ENCODE measurements at regions not wholly inside any gene's neighbourhood (a gene's known extent, or its start where the extent isn't known, plus 50 kb on each side); places are given as distances from the start of the nearest gene placed in this dataset.

DNA sequence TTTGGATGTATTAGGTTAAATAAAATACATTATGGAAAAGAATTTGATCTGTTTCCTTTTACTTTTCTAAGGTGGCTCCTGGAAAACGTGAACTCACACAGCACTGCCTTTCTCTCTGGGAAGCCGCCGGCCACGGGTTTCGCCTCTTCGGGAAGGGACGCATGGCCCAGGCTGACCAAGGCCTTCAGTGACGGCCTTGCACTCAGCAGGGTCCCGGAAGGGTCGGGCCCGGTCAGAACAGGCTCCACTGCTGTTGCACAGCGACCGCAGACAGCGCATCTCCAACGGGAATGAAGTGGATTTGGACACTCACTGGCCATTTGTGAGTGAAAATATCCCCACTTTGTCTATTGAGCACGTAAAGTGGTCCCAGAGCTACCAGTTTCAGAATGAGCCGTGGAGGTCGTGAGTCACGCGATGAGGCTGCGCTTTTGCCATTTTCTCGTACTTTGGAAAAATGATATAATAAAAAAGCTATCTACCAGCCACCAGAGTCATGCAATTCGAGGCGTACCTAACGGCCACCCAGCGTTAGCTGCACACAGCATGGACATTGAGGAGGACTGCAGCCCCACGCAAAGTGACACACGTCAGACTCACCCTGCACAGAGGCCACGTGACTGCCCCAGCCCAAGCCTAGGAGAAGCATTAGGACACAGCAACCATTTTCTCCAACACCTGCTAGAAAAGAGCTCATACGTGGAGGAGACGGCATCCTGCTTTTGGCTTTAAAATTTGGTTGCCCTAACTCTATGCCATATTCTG, 244.3 kb downstream of the TTLL2 start:
- H3K27me3 ChIP-seq: no peaks in the 10 kb centered on the region
- H3K4me1 ChIP-seq: no peaks in the 10 kb centered on the region
- H3K9me3 ChIP-seq: no peaks in the 10 kb centered on the region
- DNase-seq: peak; percentile 9
- no peak overlapping the region for H3K4me3 ChIP-seq
- intact Hi-C loops (cut with DNase I): no loop called here
- H3K9ac ChIP-seq (ENCODE audit: low read depth in 2 of 2, low read length in 2 of 2): no peak overlapping the region
- no peak overlapping the region for H3K27ac ChIP-seq
- TF ChIP-seq, protein P1, sequence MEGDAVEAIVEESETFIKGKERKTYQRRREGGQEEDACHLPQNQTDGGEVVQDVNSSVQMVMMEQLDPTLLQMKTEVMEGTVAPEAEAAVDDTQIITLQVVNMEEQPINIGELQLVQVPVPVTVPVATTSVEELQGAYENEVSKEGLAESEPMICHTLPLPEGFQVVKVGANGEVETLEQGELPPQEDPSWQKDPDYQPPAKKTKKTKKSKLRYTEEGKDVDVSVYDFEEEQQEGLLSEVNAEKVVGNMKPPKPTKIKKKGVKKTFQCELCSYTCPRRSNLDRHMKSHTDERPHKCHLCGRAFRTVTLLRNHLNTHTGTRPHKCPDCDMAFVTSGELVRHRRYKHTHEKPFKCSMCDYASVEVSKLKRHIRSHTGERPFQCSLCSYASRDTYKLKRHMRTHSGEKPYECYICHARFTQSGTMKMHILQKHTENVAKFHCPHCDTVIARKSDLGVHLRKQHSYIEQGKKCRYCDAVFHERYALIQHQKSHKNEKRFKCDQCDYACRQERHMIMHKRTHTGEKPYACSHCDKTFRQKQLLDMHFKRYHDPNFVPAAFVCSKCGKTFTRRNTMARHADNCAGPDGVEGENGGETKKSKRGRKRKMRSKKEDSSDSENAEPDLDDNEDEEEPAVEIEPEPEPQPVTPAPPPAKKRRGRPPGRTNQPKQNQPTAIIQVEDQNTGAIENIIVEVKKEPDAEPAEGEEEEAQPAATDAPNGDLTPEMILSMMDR (IDR thresholded peaks at IDR 0.05): no peak
- no peaks in the 10 kb centered on the region for H3K36me3 ChIP-seq

DNA sequence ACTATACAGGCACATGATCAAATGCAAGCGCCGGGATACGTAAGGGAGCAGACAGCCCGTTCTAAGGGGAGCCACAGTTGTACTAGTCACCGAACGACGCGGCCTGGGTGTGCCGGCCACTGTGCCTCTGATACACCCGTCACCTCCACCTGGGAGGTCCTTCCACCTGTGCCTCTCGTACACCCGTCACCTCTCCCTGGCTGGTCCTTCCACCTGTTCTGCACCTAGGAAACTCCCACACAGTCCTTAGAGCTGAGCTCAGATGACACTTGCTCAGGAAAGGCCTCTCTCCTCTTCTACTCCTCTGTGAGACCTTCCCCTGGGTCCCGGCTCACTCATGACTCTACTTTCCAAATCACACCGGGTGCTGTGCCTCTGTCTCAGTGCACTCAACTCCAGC, 245.0 kb downstream of the TTLL2 start:
- intact Hi-C loops (cut with DNase I): no loop called here
- peak; percentile 4 for DNase-seq
- Histone ChIP-seq H3K36me3 (no peaks in the 10 kb centered on the region), H3K9me3 (no peaks in the 10 kb centered on the region), H3K27me3 (no peaks in the 10 kb centered on the region), H3K27ac (no peak overlapping the region), H3K4me1 (no peaks in the 10 kb centered on the region), H3K4me3 (no peak overlapping the region), H3K9ac (ENCODE audit: low read depth in 2 of 2, low read length in 2 of 2) (no peak overlapping the region)
- TF ChIP-seq, protein P1 (IDR thresholded peaks at IDR 0.05): no peak

DNA sequence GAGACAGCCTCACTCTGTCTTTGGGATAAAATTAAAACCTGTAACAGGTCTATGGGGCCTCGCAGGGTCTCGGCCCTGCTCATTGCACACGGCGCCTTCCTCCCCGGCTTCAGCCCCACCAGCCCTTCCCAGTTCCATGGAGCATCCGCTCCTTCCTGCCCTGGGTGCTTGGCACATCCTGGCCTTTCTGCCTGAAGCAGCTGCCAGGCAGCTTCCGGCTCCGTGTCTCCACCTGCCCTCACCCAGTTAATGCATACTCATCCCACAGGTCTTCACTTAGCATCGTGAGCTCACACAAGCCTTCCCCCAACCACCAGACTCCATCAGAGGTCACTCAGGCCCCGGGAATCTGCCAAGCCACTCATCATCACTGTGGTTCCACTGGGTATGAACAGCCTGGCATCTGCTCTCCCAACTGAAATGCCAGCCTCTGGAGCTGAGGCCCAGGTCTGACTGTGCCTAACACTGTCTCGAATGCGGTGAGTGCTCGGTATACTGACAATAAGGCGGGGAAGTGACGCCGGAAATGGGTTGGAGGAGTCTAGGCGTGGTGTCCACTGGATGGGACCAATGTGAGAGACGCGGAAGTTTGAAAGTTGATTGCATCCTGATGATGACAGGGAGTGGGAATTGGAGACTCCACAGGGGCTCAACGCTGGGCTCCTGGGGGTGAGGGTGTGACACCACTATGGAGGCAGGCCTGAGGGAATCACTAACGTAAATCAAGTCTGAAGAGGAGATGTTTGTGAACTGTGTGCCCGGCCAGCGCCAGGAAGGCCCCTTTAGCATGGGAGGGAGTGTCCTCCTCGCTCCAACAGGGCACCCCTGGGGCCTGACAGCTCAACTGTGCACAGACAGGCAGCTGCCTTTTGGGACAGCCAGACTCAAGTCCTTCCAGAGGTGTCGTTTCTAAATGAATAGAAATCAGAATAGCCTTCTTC, 245.8 kb downstream of the TTLL2 start:
- Histone ChIP-seq H3K4me3 (no peak overlapping the region), H3K27me3 (no peaks in the 10 kb centered on the region), H3K27ac (no peak overlapping the region), H3K4me1 (no peaks in the 10 kb centered on the region), H3K9ac (ENCODE audit: low read depth in 2 of 2, low read length in 2 of 2) (no peak overlapping the region), H3K36me3 (no peaks in the 10 kb centered on the region), H3K9me3 (no peaks in the 10 kb centered on the region)
- peak; percentile 11 for DNase-seq
- intact Hi-C loops (cut with DNase I): no loop called here
- TF ChIP-seq, protein P1 (IDR thresholded peaks at IDR 0.05): no peak

DNA sequence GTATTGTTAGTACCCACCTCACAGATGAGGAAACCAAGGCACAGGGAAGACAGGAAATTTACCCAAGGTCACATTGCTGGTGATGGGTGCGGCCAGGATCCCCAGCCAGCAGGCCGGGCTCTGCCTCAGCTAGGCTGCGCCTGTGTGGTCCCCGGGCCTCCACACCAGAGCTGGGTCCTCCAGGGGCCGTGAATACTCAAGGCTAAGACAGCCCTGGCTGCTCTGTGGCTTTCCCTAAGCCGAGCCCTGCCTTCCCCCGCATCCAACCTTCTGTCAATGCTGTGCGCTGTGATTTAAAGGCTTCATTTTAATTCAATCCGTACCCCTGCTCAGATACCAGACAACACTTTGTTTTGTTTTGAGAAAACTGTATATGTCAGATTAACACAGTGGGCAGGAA, 246.7 kb downstream of the TTLL2 start:
- no peak overlapping the region for H3K4me3 ChIP-seq
- H3K27ac ChIP-seq: no peak overlapping the region
- H3K9me3 ChIP-seq: no peaks in the 10 kb centered on the region

DNA sequence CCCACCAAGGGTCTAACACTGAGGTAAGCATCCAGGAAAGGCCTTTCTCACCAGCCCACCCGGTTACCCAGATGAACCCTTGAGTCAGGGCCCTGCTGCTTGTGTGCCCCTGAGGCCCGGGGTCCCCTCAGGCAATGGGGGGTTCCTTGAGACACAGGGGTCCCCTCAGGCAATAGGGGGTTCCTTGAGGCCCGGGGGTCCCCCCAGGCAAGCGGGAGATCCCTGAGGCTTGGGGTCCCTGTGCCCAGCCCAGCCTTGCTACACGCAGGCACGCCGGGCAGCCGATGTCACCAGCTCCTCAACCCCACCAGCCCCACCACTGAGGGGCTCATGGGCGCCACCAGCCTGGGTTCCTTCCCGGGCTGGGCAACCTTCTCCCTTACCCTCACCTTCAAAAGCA, 247.2 kb downstream of the TTLL2 start:
- peak; percentile 14 for DNase-seq
- H3K27me3 ChIP-seq: no peaks in the 10 kb centered on the region
- TF ChIP-seq, protein P1 (IDR thresholded peaks at IDR 0.05): no peak
- no peak overlapping the region for H3K27ac ChIP-seq
- no peaks in the 10 kb centered on the region for H3K9me3 ChIP-seq
- no peaks in the 10 kb centered on the region for H3K4me1 ChIP-seq
- H3K9ac ChIP-seq (ENCODE audit: low read depth in 2 of 2, low read length in 2 of 2): no peak overlapping the region
- H3K36me3 ChIP-seq: no peaks in the 10 kb centered on the region
- H3K4me3 ChIP-seq: no peak overlapping the region
- intact Hi-C loops (cut with DNase I): no loop called here

More for the DNA sequence above, 246.7 kb downstream of the TTLL2 start:
- H3K36me3 ChIP-seq: no peaks in the 10 kb centered on the region
- no peaks in the 10 kb centered on the region for H3K27me3 ChIP-seq
- H3K4me1 ChIP-seq: no peaks in the 10 kb centered on the region
- DNase-seq: peak; percentile 13
- intact Hi-C loops (cut with DNase I): no loop called here
- TF ChIP-seq, protein P1 (IDR thresholded peaks at IDR 0.05): no peak
- no peak overlapping the region for H3K9ac ChIP-seq (ENCODE audit: low read depth in 2 of 2, low read length in 2 of 2)

Measured in colonic mucosa (tissue), 4 donors.